Endothelial cell (in vitro differentiated cells): ENCODE measurements at regions not wholly inside any gene's neighbourhood (a gene's known extent, or its start where the extent isn't known, plus 50 kb on each side); places are given as distances from the start of the nearest gene placed in this dataset.

Source experiments
- DNase-seq: peaks from one replicate; pipeline ENCODE4 v3.0.0; 2021; ENCODE audit warnings: low spot score
- H3K27ac Mint-ChIP-seq: one replicate; pipeline ENCODE4 v1.8.0; 2021; ENCODE audit warnings: mixed read lengths, inconsistent platforms; ENCODE audit not compliant: unreplicated experiment
- H3K27me3 Mint-ChIP-seq: one replicate; pipeline ENCODE4 v1.8.0; 2021; ENCODE audit warnings: mild to moderate bottlenecking, moderate library complexity, mixed read lengths, inconsistent platforms; ENCODE audit not compliant: unreplicated experiment
- H3K36me3 Mint-ChIP-seq: one replicate; pipeline ENCODE4 v1.8.0; 2021; ENCODE audit warnings: mild to moderate bottlenecking, low read depth, mixed read lengths, inconsistent platforms; ENCODE audit not compliant: unreplicated experiment
- H3K4me1 Mint-ChIP-seq: one replicate; pipeline ENCODE4 v1.8.0; 2021; ENCODE audit warnings: mild to moderate bottlenecking, mixed read lengths, inconsistent platforms; ENCODE audit not compliant: unreplicated experiment
- H3K4me3 Mint-ChIP-seq: one replicate; pipeline ENCODE4 v1.8.0; 2021; ENCODE audit warnings: mild to moderate bottlenecking, mixed read lengths, inconsistent platforms; ENCODE audit not compliant: unreplicated experiment
- H3K9me3 Mint-ChIP-seq: one replicate; pipeline ENCODE4 v1.8.0; 2021; ENCODE audit warnings: mixed read lengths, inconsistent platforms; ENCODE audit not compliant: unreplicated experiment
- CTCF ChIP-seq: fragments of 200-600 bp; sonication (generic); IDR thresholded peaks from one replicate; pipeline ENCODE4 v1.5.0; 2021; ENCODE audit warnings: antibody characterized with exemption; ENCODE audit not compliant: unreplicated experiment

GRCh38 chr5:158119961-158120723 is 261.2 kb upstream of the CLINT1 start:
- H3K36me3 Mint-ChIP-seq = no peaks in the 10 kb centered on the region
- no peak overlapping the region for H3K27ac Mint-ChIP-seq
- no peaks in the 10 kb centered on the region for H3K27me3 Mint-ChIP-seq
- H3K4me3 Mint-ChIP-seq = no peak overlapping the region
- peaks cover 29% of the 10 kb centered on the region for H3K4me1 Mint-ChIP-seq
- no peaks in the 10 kb centered on the region for H3K9me3 Mint-ChIP-seq
- DNase-seq = no peak
- no peak for TF ChIP-seq CTCF

- no peak for DNase-seq
- Mint-ChIP-seq H3K27ac (no peak overlapping the region), H3K9me3 (no peaks in the 10 kb centered on the region), H3K36me3 (no peaks in the 10 kb centered on the region), H3K27me3 (no peaks in the 10 kb centered on the region), H3K4me3 (no peak overlapping the region), H3K4me1 (peaks cover 21% of the 10 kb centered on the region)
- TF ChIP-seq CTCF = no peak
Observed at GRCh38 chr5:158117467-158118160, 258.7 kb upstream of the CLINT1 start.

GRCh38 chr5:158116965-158117364 is 258.0 kb upstream of the CLINT1 start:
- Mint-ChIP-seq H3K27me3 (no peaks in the 10 kb centered on the region), H3K4me1 (peaks cover 15% of the 10 kb centered on the region), H3K27ac (no peak overlapping the region), H3K4me3 (no peak overlapping the region), H3K36me3 (no peaks in the 10 kb centered on the region), H3K9me3 (no peaks in the 10 kb centered on the region)
- no peak for DNase-seq
- TF ChIP-seq CTCF = no peak

- TF ChIP-seq CTCF = no peak
- no peaks in the 10 kb centered on the region for H3K9me3 Mint-ChIP-seq
- H3K27ac Mint-ChIP-seq = no peak overlapping the region
- peaks cover 6% of the 10 kb centered on the region for H3K4me1 Mint-ChIP-seq
- H3K27me3 Mint-ChIP-seq = no peaks in the 10 kb centered on the region
- no peak overlapping the region for H3K4me3 Mint-ChIP-seq
- DNase-seq = no peak
- H3K36me3 Mint-ChIP-seq = no peaks in the 10 kb centered on the region
Observed at GRCh38 chr5:158115468-158115867, 256.5 kb upstream of the CLINT1 start.

- Mint-ChIP-seq H3K27me3 (no peaks in the 10 kb centered on the region), H3K4me3 (no peak overlapping the region), H3K27ac (no peak overlapping the region), H3K9me3 (no peaks in the 10 kb centered on the region), H3K36me3 (no peaks in the 10 kb centered on the region), H3K4me1 (peaks cover 5% of the 10 kb centered on the region)
- no peak for TF ChIP-seq CTCF
- no peak for DNase-seq
Observed at GRCh38 chr5:158108177-158108576, 249.2 kb upstream of the CLINT1 start.
